A673 (cell line): ENCODE measurements at regions not wholly inside any gene's neighbourhood (a gene's known extent, or its start where the extent isn't known, plus 50 kb on each side); places are given as distances from the start of the nearest gene placed in this dataset.

Experiments
- CTCF ChIP-seq: fragments of 300-800, 200-600 bp; sonication (generic); conservative IDR thresholded peaks from 2 replicates; pipeline ENCODE4 v1.5.1; 2017; ENCODE audit warnings: low read depth, mild to moderate bottlenecking, antibody characterized with exemption, low read length, moderate library complexity, mixed read lengths
- EZH2 ChIP-seq: fragments of 200-600 bp; sonication (generic); IDR thresholded peaks from 2 replicates; pipeline ENCODE4 v1.6.1; 2017; ENCODE audit warnings: borderline replicate concordance, low read depth, mild to moderate bottlenecking, mixed read lengths, antibody characterized with exemption, low read length; ENCODE audit not compliant: poor library complexity, severe bottlenecking

- TF ChIP-seq CTCF, result no peak
- TF ChIP-seq EZH2, result no peak
These were observed 229.1 kb upstream of the TSHZ3 start for GRCh38 chr19:31578326-31578725.
